CD14-positive monocyte (primary cell): ENCODE measurements at regions not wholly inside any gene's neighbourhood (a gene's known extent, or its start where the extent isn't known, plus 50 kb on each side); places are given as distances from the start of the nearest gene placed in this dataset.

Experiments
- DNase-seq, 3 donors: peaks; one replicate each; pipeline ENCODE4 v3.0.0-alpha.2; 2011 to 2022
- H2AFZ ChIP-seq: 2 replicates; pipeline ENCODE4 v1.6.0; 2012; ENCODE audit warnings: mild to moderate bottlenecking, low read depth, low read length, inconsistent platforms; ENCODE audit not compliant: insufficient read depth, poor library complexity, severe bottlenecking
- H3K27ac ChIP-seq, 2 donors: 1 replicate in 1 of 2; 2 replicates in 1 of 2; pipeline ENCODE4 v1.5.1; 2012 to 2013; ENCODE audit warnings: low read length in 2 of 2, control low read depth in 1 of 2, inconsistent platforms in 1 of 2, low read depth in 1 of 2, mild to moderate bottlenecking in 1 of 2
- H3K27me3 ChIP-seq, 2 donors: one replicate each; pipeline versions ENCODE4 v1.6.0 to v1.6.1; 2011 to 2013; ENCODE audit warnings: low read length in 2 of 2; ENCODE audit not compliant: control insufficient read depth in 2 of 2, insufficient read depth in 2 of 2
- H3K36me3 ChIP-seq, 2 donors: replicated peaks in 1 of 2; 1 replicate in 1 of 2; 2 replicates in 1 of 2; pipeline versions ENCODE4 v1.5.1 to v1.6.1; 2012 to 2013; ENCODE audit warnings: low read length in 2 of 2, control low read depth in 1 of 2, inconsistent platforms in 1 of 2, mild to moderate bottlenecking in 1 of 2; ENCODE audit not compliant: insufficient read depth in 2 of 2, control insufficient read depth in 1 of 2
- H3K4me1 ChIP-seq, 2 donors: 1 replicate in 1 of 2; 2 replicates in 1 of 2; pipeline versions ENCODE4 v1.5.1 to v1.6.1; 2012 to 2013; ENCODE audit warnings: low read length in 2 of 2, control low read depth in 1 of 2, inconsistent platforms in 1 of 2, mild to moderate bottlenecking in 1 of 2, moderate library complexity in 1 of 2; ENCODE audit not compliant: insufficient read depth in 2 of 2, control insufficient read depth in 1 of 2
- H3K4me2 ChIP-seq: replicated peaks from 2 replicates; pipeline ENCODE3; 2012; ENCODE audit warnings: low read length, moderate library complexity, mild to moderate bottlenecking; ENCODE audit not compliant: poor library complexity, severe bottlenecking; ENCODE audit errors: extremely low read depth
- H3K4me3 ChIP-seq, 3 experiments: fragments of 200-600 bp in 1 of 3; sonication (generic) in 1 of 3; replicated peaks in 1 of 3; 1 replicate in 2 of 3; 2 replicates in 1 of 3; pipeline ENCODE4 v1.5.1; 2011 to 2013; ENCODE audit warnings: low read length in 3 of 3, mild to moderate bottlenecking in 3 of 3, control low read depth in 2 of 3, low read depth in 2 of 3, inconsistent platforms in 1 of 3, moderate library complexity in 1 of 3
- H3K79me2 ChIP-seq: 2 replicates; pipeline ENCODE4 v1.6.0; 2012; ENCODE audit warnings: mild to moderate bottlenecking, control low read depth, inconsistent platforms, low read length, moderate library complexity; ENCODE audit not compliant: insufficient read depth
- H3K9ac ChIP-seq: 2 replicates; pipeline ENCODE4 v1.6.0; 2017; ENCODE audit warnings: low read length, mild to moderate bottlenecking; ENCODE audit not compliant: insufficient read depth, poor library complexity, severe bottlenecking
- H3K9me3 ChIP-seq, 2 donors: replicated peaks in 1 of 2; 1 replicate in 1 of 2; 2 replicates in 1 of 2; pipeline versions ENCODE4 v1.5.1 to v1.6.1; 2012 to 2013; ENCODE audit warnings: low read length in 2 of 2, control low read depth in 1 of 2; ENCODE audit not compliant: control insufficient read depth in 1 of 2, insufficient read depth in 1 of 2
- H4K20me1 ChIP-seq: 2 replicates; pipeline ENCODE4 v1.6.0; 2012; ENCODE audit warnings: mild to moderate bottlenecking, low read length, control low read depth, moderate library complexity; ENCODE audit not compliant: insufficient read depth
- H3K27ac Mint-ChIP-seq, 7 donors: one replicate each; pipeline ENCODE4 v1.8.0; 2020; ENCODE audit warnings: mild to moderate bottlenecking in 7 of 7, mixed read lengths in 7 of 7, moderate library complexity in 6 of 7, inconsistent platforms in 2 of 7
- H3K27me3 Mint-ChIP-seq, 3 donors: one replicate each; pipeline ENCODE4 v1.8.0; 2021 to 2022; ENCODE audit warnings: low read depth in 3 of 3, mild to moderate bottlenecking in 3 of 3, mixed read lengths in 3 of 3, moderate library complexity in 3 of 3, inconsistent platforms in 1 of 3
- H3K36me3 Mint-ChIP-seq, 2 donors: one replicate each; pipeline ENCODE4 v1.8.0; 2020; ENCODE audit warnings: mixed read lengths in 2 of 2, inconsistent platforms in 1 of 2, mild to moderate bottlenecking in 1 of 2
- H3K4me1 Mint-ChIP-seq: one replicate; pipeline ENCODE4 v1.8.0; 2020; ENCODE audit warnings: mild to moderate bottlenecking, mixed read lengths
- H3K4me3 Mint-ChIP-seq, 2 donors: one replicate each; pipeline ENCODE4 v1.8.0; 2020; ENCODE audit warnings: mild to moderate bottlenecking in 2 of 2, mixed read lengths in 2 of 2, moderate library complexity in 1 of 2
- H3K9me3 Mint-ChIP-seq, 7 donors: one replicate each; pipeline ENCODE4 v1.8.0; 2020 to 2022; ENCODE audit warnings: mixed read lengths in 7 of 7, mild to moderate bottlenecking in 6 of 7, moderate library complexity in 6 of 7, inconsistent platforms in 2 of 7
- WGBS: methylation state at CpG from one replicate; pipeline ENCODE4 v1.1.5; 2013; ENCODE audit warnings: missing lambda C conversion rate; ENCODE audit not compliant: insufficient coverage; 5-methylcytosine and 5-hydroxymethylcytosine counted together
- intact Hi-C, 2 donors: fragments of 100-400 bp; cut with micrococcal nuclease; formaldehyde crosslinking; loops; one replicate each; pipeline versions ENCODE4 v1.15.0 to v1.15.1; 2023
- TF ChIP-seq, protein P1 (sequence below): fragments of 200-600 bp; IDR thresholded peaks from one replicate; pipeline ENCODE4 v1.8.0; 2022; ENCODE audit warnings: antibody characterized with exemption, mild to moderate bottlenecking

GRCh38 chr13:50474088-50474662 lies 369.3 kb downstream of the DLEU7 start:
- Histone ChIP-seq H4K20me1 (no peaks in the 10 kb centered on the region), H3K27ac (no peak overlapping the region), H3K36me3 (no peaks in the 10 kb centered on the region), H3K4me2 (no peak overlapping the region), H3K4me1 (peaks cover 9% of the 10 kb centered on the region in 2 donors), H3K9me3 (no peaks in the 10 kb centered on the region), H3K27me3 (no peaks in the 10 kb centered on the region), H2AFZ (no peak overlapping the region), H3K9ac (no peak overlapping the region), H3K4me3 (no peak overlapping the region), H3K79me2 (no peaks in the 10 kb centered on the region)
- DNase-seq: no peak
- intact Hi-C loops: no loop called here
- 100% methylated on average over 1 of the region's 2 CpGs for WGBS
- Mint-ChIP-seq H3K36me3 (no peaks in the 10 kb centered on the region), H3K4me1 (peaks cover 9% of the 10 kb centered on the region), H3K27me3 (no peaks in the 10 kb centered on the region), H3K4me3 (no peak overlapping the region), H3K9me3 (no peaks in the 10 kb centered on the region), H3K27ac (no peak overlapping the region)
- TF ChIP-seq, protein P1, sequence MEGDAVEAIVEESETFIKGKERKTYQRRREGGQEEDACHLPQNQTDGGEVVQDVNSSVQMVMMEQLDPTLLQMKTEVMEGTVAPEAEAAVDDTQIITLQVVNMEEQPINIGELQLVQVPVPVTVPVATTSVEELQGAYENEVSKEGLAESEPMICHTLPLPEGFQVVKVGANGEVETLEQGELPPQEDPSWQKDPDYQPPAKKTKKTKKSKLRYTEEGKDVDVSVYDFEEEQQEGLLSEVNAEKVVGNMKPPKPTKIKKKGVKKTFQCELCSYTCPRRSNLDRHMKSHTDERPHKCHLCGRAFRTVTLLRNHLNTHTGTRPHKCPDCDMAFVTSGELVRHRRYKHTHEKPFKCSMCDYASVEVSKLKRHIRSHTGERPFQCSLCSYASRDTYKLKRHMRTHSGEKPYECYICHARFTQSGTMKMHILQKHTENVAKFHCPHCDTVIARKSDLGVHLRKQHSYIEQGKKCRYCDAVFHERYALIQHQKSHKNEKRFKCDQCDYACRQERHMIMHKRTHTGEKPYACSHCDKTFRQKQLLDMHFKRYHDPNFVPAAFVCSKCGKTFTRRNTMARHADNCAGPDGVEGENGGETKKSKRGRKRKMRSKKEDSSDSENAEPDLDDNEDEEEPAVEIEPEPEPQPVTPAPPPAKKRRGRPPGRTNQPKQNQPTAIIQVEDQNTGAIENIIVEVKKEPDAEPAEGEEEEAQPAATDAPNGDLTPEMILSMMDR: no peak

GRCh38 chr13:50476577-50477285 lies 366.8 kb downstream of the DLEU7 start:
- peaks cover 9% of the 10 kb centered on the region in 2 donors for H3K4me1 ChIP-seq
- no peaks in the 10 kb centered on the region for H3K27me3 ChIP-seq
- DNase-seq: no peak
- no peak overlapping the region for H2AFZ ChIP-seq
- peaks cover 9% of the 10 kb centered on the region for H3K4me1 Mint-ChIP-seq
- TF ChIP-seq, protein P1: no peak
- intact Hi-C loops: no loop called here
- no peaks in the 10 kb centered on the region for H3K9me3 Mint-ChIP-seq
- H3K27ac ChIP-seq: no peak overlapping the region
- no peaks in the 10 kb centered on the region for H3K79me2 ChIP-seq
- no peak overlapping the region for H3K9ac ChIP-seq
- no peaks in the 10 kb centered on the region for H3K36me3 Mint-ChIP-seq
- H3K4me3 Mint-ChIP-seq: no peak overlapping the region
- H3K27me3 Mint-ChIP-seq: no peaks in the 10 kb centered on the region
- no peak overlapping the region for H3K4me3 ChIP-seq
- WGBS: no CpG with 5 or more reads among the region's 5 CpGs
- no peak overlapping the region for H3K4me2 ChIP-seq
- no peak overlapping the region for H3K27ac Mint-ChIP-seq
- H3K36me3 ChIP-seq: no peaks in the 10 kb centered on the region
- H4K20me1 ChIP-seq: no peaks in the 10 kb centered on the region
- no peaks in the 10 kb centered on the region for H3K9me3 ChIP-seq
